ENCODE measurements at regions not wholly inside any gene's neighbourhood (a gene's known extent, or its start where the extent isn't known, plus 50 kb on each side); places are given as distances from the start of the nearest gene placed in this dataset.

DNA sequence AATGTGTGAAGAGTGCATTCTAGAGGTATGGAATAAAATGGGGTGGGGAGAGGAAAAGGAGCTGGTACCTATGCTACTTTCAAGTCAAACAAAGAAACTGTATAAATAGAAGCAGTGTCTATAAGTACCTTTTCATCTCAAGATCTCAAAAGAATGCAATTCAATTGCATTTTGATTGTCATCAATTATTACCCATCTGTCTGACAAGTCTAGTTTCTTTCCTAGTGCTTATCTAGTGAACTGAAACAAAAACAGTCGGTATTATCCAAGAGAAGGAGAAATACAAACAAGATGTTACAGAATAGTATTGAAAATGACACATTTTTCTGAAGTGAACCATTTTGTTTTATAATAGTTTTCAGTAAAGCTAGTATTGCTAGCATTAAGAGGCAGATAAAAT is 754.5 kb upstream of the LRRN3 start:
- in situ Hi-C loops (cut with MboI) = no loop called here
- H3K27ac ChIP-seq = no peak overlapping the region
- H3K4me1 ChIP-seq (ENCODE audit: insufficient read depth) = no peaks in the 10 kb centered on the region
- H3K27me3 ChIP-seq (replicated peaks; ENCODE audit: insufficient read depth) = no peaks in the 10 kb centered on the region
- TF ChIP-seq EZH2phosphoT487 (IDR thresholded peaks at IDR 0.05; ENCODE audit: insufficient read depth, low read depth) (no peak), EZH2 (IDR thresholded peaks at IDR 0.05; ENCODE audit: insufficient read depth, poor library complexity, severe bottlenecking) (no peak)
- no peaks in the 10 kb centered on the region for H3K36me3 ChIP-seq (ENCODE audit: low read depth)
- H3F3A ChIP-seq (ENCODE audit: insufficient read depth) = no peaks in the 10 kb centered on the region
- H3K9me2 ChIP-seq (ENCODE audit: insufficient read depth) = no peaks in the 10 kb centered on the region
- no peak overlapping the region for H3K9ac ChIP-seq
- no peak overlapping the region for H3K4me3 ChIP-seq
- H3K9me3 ChIP-seq (ENCODE audit: low read depth) = no peaks in the 10 kb centered on the region
- no peaks in the 10 kb centered on the region for H4K20me1 ChIP-seq (ENCODE audit: insufficient read depth)
- 9 to 22% methylated on average over 1 of the region's 1 CpG for WGBS, 2 experiments (ENCODE audit: low coverage in 1 of 2, low lambda C conversion rate in 2 of 2, missing lambda C conversion rate in 2 of 2)
- no peaks in the 10 kb centered on the region for H3K79me2 ChIP-seq (ENCODE audit: insufficient read depth)
- H3K4me2 ChIP-seq (ENCODE audit: unreplicated experiment) = no peak overlapping the region
- no peak for DNase-seq
- H2AFZ ChIP-seq = no peak overlapping the region

DNA sequence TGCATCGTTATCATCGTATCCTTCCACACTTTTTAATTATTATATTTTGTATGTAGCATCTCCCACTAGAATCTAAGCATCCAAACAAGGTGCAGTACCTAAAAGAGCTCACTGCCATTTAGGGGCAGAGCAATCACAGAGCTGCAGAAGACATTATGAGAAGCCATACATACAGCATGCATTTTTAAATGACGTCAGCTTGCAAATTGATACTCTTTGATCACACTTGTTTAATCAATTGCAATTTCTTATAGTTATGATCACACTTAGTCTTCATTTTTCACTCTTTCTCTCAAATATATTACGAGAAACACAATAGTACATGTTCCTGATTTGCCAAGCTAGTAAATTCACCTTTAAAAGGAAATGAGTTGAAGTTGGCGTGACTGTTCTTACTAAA is 753.3 kb upstream of the LRRN3 start:
- no peak overlapping the region for H3K9ac ChIP-seq
- H3F3A ChIP-seq (ENCODE audit: insufficient read depth) = no peaks in the 10 kb centered on the region
- 33 to 40% methylated on average over 5 of the region's 5 CpGs for WGBS, 2 experiments (ENCODE audit: low coverage in 1 of 2, low lambda C conversion rate in 2 of 2, missing lambda C conversion rate in 2 of 2)
- no peaks in the 10 kb centered on the region for H3K36me3 ChIP-seq (ENCODE audit: low read depth)
- H3K9me2 ChIP-seq (ENCODE audit: insufficient read depth) = no peaks in the 10 kb centered on the region
- H3K4me2 ChIP-seq (ENCODE audit: unreplicated experiment) = no peak overlapping the region
- no peaks in the 10 kb centered on the region for H3K4me1 ChIP-seq (ENCODE audit: insufficient read depth)
- DNase-seq = no peak
- no peak overlapping the region for H3K4me3 ChIP-seq
- H3K27ac ChIP-seq = no peak overlapping the region
- H3K9me3 ChIP-seq (ENCODE audit: low read depth) = no peaks in the 10 kb centered on the region
- in situ Hi-C loops (cut with MboI) = no loop called here
- H4K20me1 ChIP-seq (ENCODE audit: insufficient read depth) = no peaks in the 10 kb centered on the region
- no peak for TF ChIP-seq EZH2 (IDR thresholded peaks at IDR 0.05; ENCODE audit: insufficient read depth, poor library complexity, severe bottlenecking)
- TF ChIP-seq EZH2phosphoT487 (IDR thresholded peaks at IDR 0.05; ENCODE audit: insufficient read depth, low read depth) = no peak
- H2AFZ ChIP-seq = no peak overlapping the region
- H3K79me2 ChIP-seq (ENCODE audit: insufficient read depth) = no peaks in the 10 kb centered on the region
- H3K27me3 ChIP-seq (replicated peaks; ENCODE audit: insufficient read depth) = no peaks in the 10 kb centered on the region

DNA sequence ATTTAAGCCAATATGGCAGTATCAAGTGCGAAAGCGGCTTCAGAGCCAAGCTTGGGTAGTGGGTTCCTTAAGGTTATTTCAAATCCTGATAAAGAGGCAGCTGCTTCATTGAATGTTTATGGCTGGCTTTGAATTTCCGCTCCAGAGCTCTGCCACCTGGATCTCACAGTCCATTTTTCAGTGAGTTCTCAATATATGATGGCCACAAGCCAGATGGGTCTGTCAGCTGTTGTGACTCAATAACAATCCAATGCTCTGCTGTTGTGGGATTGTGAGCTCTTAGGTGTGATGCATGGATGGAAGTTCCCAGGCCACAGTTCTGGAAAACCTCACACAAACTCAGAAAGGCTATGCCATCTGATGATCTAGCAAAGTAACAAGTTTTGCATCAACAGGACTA is 743.8 kb upstream of the LRRN3 start:
- Histone ChIP-seq H4K20me1 (ENCODE audit: insufficient read depth) (no peaks in the 10 kb centered on the region), H3K9me3 (ENCODE audit: low read depth) (no peaks in the 10 kb centered on the region), H3F3A (ENCODE audit: insufficient read depth) (no peaks in the 10 kb centered on the region), H3K4me2 (ENCODE audit: unreplicated experiment) (no peak overlapping the region), H3K79me2 (ENCODE audit: insufficient read depth) (no peaks in the 10 kb centered on the region), H2AFZ (no peak overlapping the region), H3K9me2 (ENCODE audit: insufficient read depth) (no peaks in the 10 kb centered on the region), H3K4me3 (no peak overlapping the region), H3K27ac (no peak overlapping the region), H3K4me1 (ENCODE audit: insufficient read depth) (no peaks in the 10 kb centered on the region), H3K9ac (no peak overlapping the region), H3K27me3 (replicated peaks; ENCODE audit: insufficient read depth) (no peaks in the 10 kb centered on the region), H3K36me3 (ENCODE audit: low read depth) (no peaks in the 10 kb centered on the region)
- no peak for DNase-seq
- in situ Hi-C loops (cut with MboI) = no loop called here
- 24 to 26% methylated on average over 3 of the region's 3 CpGs for WGBS, 2 experiments (ENCODE audit: low coverage in 1 of 2, low lambda C conversion rate in 2 of 2, missing lambda C conversion rate in 2 of 2)
- TF ChIP-seq EZH2 (IDR thresholded peaks at IDR 0.05; ENCODE audit: insufficient read depth, poor library complexity, severe bottlenecking) = no peak
- no peak for TF ChIP-seq EZH2phosphoT487 (IDR thresholded peaks at IDR 0.05; ENCODE audit: insufficient read depth, low read depth)

DNA sequence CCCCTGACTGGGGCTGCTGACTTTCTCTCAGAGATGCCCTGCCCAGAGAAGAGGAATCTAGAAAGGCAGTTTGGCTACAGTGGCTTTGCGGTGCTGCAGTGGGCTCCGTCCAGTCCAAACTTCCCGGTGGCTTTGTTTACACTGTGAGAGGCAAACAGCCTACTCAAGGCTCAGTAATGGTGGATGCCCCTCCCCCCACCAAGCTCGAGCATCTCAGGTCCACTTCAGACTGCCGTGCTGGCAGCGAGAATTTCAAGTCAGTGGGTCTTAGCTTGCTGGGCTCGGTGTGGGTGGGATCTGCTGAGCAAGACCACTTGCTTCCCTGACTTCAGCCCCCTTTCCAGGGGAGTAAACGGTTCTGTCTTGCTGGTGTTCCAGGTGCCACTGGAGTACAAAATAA is 734.5 kb upstream of the LRRN3 start:
- H3K9me3 ChIP-seq (ENCODE audit: low read depth) = no peaks in the 10 kb centered on the region
- H3K27ac ChIP-seq = no peak overlapping the region
- no peaks in the 10 kb centered on the region for H3F3A ChIP-seq (ENCODE audit: insufficient read depth)
- 49 to 54% methylated on average over 8 of the region's 8 CpGs for WGBS, 2 experiments (ENCODE audit: low coverage in 1 of 2, low lambda C conversion rate in 2 of 2, missing lambda C conversion rate in 2 of 2)
- H3K4me3 ChIP-seq = no peak overlapping the region
- no peak for DNase-seq
- H3K4me2 ChIP-seq (ENCODE audit: unreplicated experiment) = no peak overlapping the region
- no peak overlapping the region for H2AFZ ChIP-seq
- no peaks in the 10 kb centered on the region for H4K20me1 ChIP-seq (ENCODE audit: insufficient read depth)
- no peaks in the 10 kb centered on the region for H3K4me1 ChIP-seq (ENCODE audit: insufficient read depth)
- no peaks in the 10 kb centered on the region for H3K79me2 ChIP-seq (ENCODE audit: insufficient read depth)
- no peak for TF ChIP-seq EZH2phosphoT487 (IDR thresholded peaks at IDR 0.05; ENCODE audit: insufficient read depth, low read depth)
- TF ChIP-seq EZH2 (IDR thresholded peaks at IDR 0.05; ENCODE audit: insufficient read depth, poor library complexity, severe bottlenecking) = no peak
- H3K9me2 ChIP-seq (ENCODE audit: insufficient read depth) = no peaks in the 10 kb centered on the region
- in situ Hi-C loops (cut with MboI) = no loop called here
- no peaks in the 10 kb centered on the region for H3K27me3 ChIP-seq (replicated peaks; ENCODE audit: insufficient read depth)
- H3K9ac ChIP-seq = no peak overlapping the region
- H3K36me3 ChIP-seq (ENCODE audit: low read depth) = no peaks in the 10 kb centered on the region

DNA sequence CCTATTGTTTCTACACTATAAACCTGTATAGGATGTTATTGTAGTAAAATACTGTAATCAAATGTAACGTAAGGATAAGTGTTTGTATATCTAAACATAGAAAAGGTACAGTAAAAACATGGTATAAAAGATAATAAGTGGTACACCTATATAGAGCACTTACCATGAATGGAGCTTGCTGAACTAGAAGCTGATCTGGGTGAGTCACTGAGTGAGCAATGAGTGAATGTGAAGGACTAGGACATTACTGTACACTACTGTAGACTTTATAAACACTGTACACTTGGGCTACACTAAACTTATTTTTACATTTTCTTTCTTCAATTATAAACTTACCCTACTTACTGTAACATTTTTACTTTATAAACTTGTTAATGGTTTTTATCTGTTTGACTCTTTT is 732.9 kb upstream of the LRRN3 start:
- no peaks in the 10 kb centered on the region for H3K27me3 ChIP-seq (replicated peaks; ENCODE audit: insufficient read depth)
- in situ Hi-C loops (cut with MboI) = no loop called here
- H3K27ac ChIP-seq = no peak overlapping the region
- H3K4me3 ChIP-seq = no peak overlapping the region
- DNase-seq = no peak
- H2AFZ ChIP-seq = no peak overlapping the region
- no peak for TF ChIP-seq EZH2 (IDR thresholded peaks at IDR 0.05; ENCODE audit: insufficient read depth, poor library complexity, severe bottlenecking)
- TF ChIP-seq EZH2phosphoT487 (IDR thresholded peaks at IDR 0.05; ENCODE audit: insufficient read depth, low read depth) = no peak
- H4K20me1 ChIP-seq (ENCODE audit: insufficient read depth) = no peaks in the 10 kb centered on the region
- H3K9me3 ChIP-seq (ENCODE audit: low read depth) = no peaks in the 10 kb centered on the region
- WGBS, 2 experiments (ENCODE audit: low coverage in 1 of 2, low lambda C conversion rate in 2 of 2, missing lambda C conversion rate in 2 of 2) = 22 to 29% methylated on average over 1 of the region's 1 CpG
- H3K4me1 ChIP-seq (ENCODE audit: insufficient read depth) = no peaks in the 10 kb centered on the region
- H3K79me2 ChIP-seq (ENCODE audit: insufficient read depth) = no peaks in the 10 kb centered on the region
- no peaks in the 10 kb centered on the region for H3K9me2 ChIP-seq (ENCODE audit: insufficient read depth)
- no peaks in the 10 kb centered on the region for H3F3A ChIP-seq (ENCODE audit: insufficient read depth)
- no peaks in the 10 kb centered on the region for H3K36me3 ChIP-seq (ENCODE audit: low read depth)
- no peak overlapping the region for H3K4me2 ChIP-seq (ENCODE audit: unreplicated experiment)
- no peak overlapping the region for H3K9ac ChIP-seq
